H54 (cell line): ENCODE measurements at regions not wholly inside any gene's neighbourhood (a gene's known extent, or its start where the extent isn't known, plus 50 kb on each side); places are given as distances from the start of the nearest gene placed in this dataset.
A peak's percentile ranks its signal among the peaks of the same experiment; 100 is the strongest.

Experiments
- DNase-seq: peaks from one replicate; pipeline ENCODE4 v3.0.0; 2011; ENCODE audit warnings: low spot score, mixed read lengths; ENCODE audit not compliant: insufficient read length
- FAIRE-seq: peaks from 3 replicates; lab custom pipeline; 2011; peaks lifted over from hg19 to GRCh38; lab: Jason Lieb, UNC
- POLR2A ChIP-seq: IDR thresholded peaks from 2 replicates; pipeline ENCODE4 v1.6.1; 2011; ENCODE audit warnings: low read depth, mild to moderate bottlenecking, low read length

DNA sequence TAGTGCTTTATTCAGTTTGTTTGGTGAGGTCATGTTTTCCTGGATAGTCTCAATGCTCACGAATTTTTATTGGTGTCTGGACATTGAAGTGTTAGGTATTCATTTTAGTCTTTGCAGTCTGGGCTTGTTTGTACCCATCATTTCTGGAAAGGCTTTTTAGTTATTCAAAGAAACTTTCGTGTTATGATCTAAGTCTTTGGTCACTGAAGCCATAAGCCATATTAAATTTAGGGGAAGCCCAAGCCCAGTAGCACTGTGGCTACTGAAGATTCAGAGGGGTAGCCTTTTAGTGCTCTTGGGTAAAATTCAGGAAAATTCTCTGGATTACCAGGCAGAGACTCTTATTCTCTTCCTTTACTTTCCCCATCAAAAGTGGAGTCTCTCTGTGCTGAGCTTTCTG, 56.2 kb upstream of the PEX5L start:
- DNase-seq: no peak
- no peak for FAIRE-seq
- TF ChIP-seq POLR2A: no peak

- TF ChIP-seq POLR2A: no peak
- FAIRE-seq (no peak), DNase-seq (no peak)
These were observed 56.8 kb upstream of the PEX5L start for GRCh38 chr3:180093535-180093934.

DNA sequence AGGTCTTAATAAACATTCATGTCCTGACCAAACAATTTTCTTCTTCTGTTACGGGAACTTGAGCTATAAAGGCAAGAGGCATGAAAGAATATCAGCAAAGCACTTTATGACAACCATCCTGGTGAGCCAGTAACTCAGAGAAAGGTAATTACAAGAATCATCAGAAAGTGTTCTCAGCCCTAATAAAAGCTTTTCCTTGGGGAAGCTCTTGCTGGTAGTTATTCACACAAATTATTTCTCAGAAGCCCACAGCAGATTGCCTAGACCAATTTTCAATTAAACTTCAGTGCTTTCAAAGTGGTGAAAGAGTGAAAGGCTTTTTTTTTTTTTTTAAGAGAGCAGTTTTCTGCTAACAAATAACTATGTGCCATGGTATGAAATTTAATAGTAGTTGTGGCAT, 60.9 kb upstream of the PEX5L start:
- DNase-seq (no peak), FAIRE-seq (no peak)
- TF ChIP-seq POLR2A: no peak

- FAIRE-seq (no peak), DNase-seq (no peak)
These were observed 65.4 kb upstream of the PEX5L start for GRCh38 chr3:180102134-180102533.

GRCh38 chr3:180102604-180103003, 65.9 kb upstream of the PEX5L start:
- FAIRE-seq (no peak), DNase-seq (no peak)
- TF ChIP-seq POLR2A: no peak

More at GRCh38 chr3:180102134-180102533, 65.4 kb upstream of the PEX5L start:
- TF ChIP-seq POLR2A: no peak

DNA sequence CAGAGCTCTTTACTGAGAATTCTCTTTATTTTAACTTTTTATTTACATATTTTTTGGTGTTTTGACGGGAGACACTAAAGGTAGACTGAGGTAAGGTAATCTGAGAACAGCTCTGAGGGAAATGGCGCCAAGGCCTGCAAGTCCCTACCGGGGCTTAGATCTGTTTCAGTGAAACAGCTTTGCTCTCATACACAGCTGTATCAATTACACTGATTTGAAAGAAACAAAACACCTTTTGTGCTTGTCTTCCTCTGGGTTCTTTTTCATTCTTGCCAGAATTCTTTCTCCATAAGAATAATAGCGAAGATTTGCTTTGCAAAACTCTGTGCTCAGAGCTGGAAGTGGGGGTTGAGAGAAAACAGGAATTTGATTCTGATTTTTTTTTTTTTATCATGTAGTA, 79.5 kb upstream of the PEX5L start:
- no peak for TF ChIP-seq POLR2A
- FAIRE-seq (no peak), DNase-seq (no peak)

- FAIRE-seq (no peak), DNase-seq (no peak)
- no peak for TF ChIP-seq POLR2A
These were observed 79.9 kb upstream of the PEX5L start for GRCh38 chr3:180116658-180117057.

- no peak for TF ChIP-seq POLR2A
- DNase-seq: no peak
- FAIRE-seq: no peak
These were observed 80.8 kb upstream of the PEX5L start for GRCh38 chr3:180117381-180118163.

DNA sequence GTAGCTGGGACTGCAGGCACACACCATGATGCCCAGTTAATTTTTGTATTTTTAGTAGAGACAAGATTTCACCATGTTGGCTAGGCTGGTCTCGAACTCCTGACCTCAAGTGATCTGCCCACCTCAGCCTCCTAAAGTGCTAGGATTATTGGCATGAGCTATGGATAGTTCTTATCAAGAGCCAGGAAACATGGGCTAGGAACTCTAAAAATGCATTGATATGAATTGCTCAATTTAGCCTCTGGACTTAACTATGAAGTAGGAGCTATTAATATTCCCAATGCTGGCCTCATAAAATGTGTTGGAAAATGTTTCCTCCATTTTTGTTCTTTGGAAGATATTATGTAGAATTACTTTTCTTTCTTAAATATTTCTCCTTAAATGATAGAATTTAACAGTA, 82.8 kb upstream of the PEX5L start:
- no peak for FAIRE-seq
- TF ChIP-seq POLR2A: no peak

GRCh38 chr3:180123928-180124327, 87.2 kb upstream of the PEX5L start:
- FAIRE-seq: peak; percentile 69
- TF ChIP-seq POLR2A: no peak

More for the DNA sequence above, 82.8 kb upstream of the PEX5L start:
- no peak for DNase-seq

GRCh38 chr3:180131169-180131568, 94.4 kb upstream of the PEX5L start:
- FAIRE-seq (no peak), DNase-seq (no peak)
- no peak for TF ChIP-seq POLR2A

More at GRCh38 chr3:180123928-180124327, 87.2 kb upstream of the PEX5L start:
- DNase-seq: no peak

GRCh38 chr3:180135101-180135500, 98.4 kb upstream of the PEX5L start:
- TF ChIP-seq POLR2A: no peak
- DNase-seq (no peak), FAIRE-seq (no peak)

- TF ChIP-seq POLR2A: no peak
- FAIRE-seq: no peak
- DNase-seq: no peak
These were observed 102.1 kb upstream of the PEX5L start for GRCh38 chr3:180138871-180139270.

DNA sequence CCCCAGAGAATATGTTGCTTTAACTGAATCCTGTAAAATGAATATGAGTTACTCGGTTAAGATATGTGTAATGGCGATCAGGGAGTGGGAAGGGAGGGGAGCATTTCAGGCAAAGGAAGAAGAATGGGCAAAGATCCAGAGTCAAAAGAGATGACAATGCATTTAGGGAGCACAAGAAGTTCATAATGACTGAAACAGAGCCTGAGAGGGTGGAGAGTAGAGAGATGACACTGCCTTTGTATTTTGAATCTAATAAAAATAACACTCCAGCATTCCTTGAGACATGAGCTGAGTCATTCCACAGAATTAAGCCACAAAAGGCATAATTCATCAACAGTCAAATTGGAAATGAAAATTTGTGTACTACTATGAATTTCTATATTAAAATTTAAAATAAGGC, 105.3 kb upstream of the PEX5L start:
- FAIRE-seq (peak; percentile 65), DNase-seq (peak; percentile 5)
- TF ChIP-seq POLR2A: no peak

DNA sequence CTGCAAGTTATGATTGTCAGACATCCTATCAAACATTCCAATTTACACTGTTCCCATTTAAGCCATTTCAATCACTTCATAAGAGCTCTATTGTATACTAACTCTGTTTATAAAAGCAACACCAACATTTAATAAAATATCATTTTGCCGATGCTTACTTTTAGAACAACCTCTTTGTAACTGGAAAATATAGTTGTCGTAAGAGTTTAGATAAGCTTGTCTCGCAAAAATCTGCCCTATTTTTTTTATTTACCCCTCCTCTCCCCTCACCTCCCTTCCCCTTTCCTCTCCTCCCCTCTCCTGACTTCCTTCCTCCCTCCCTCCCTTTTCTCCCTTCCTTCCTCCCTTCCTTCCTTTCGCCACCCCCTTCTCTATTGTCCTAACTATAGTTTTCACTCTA, 105.7 kb upstream of the PEX5L start:
- DNase-seq: no peak
- no peak for TF ChIP-seq POLR2A
- no peak for FAIRE-seq
